GM18873 (cell line): ENCODE measurements at regions not wholly inside any gene's neighbourhood (a gene's known extent, or its start where the extent isn't known, plus 50 kb on each side); places are given as distances from the start of the nearest gene placed in this dataset.

Experiments
- ATAC-seq: cut with Tn5 transposase; IDR thresholded peaks from one replicate; pipeline ENCODE4 v1.9.1; 2021; ENCODE audit warnings: mild to moderate bottlenecking, moderate library complexity, moderate number of reproducible peaks; ENCODE audit not compliant: unreplicated experiment, low FRiP score

GRCh38 chr14:39957987-39958386 is 525.8 kb upstream of the FBXO33 start:
- ATAC-seq: no peak

- ATAC-seq: peak; percentile 83
Observed at GRCh38 chr14:39957290-39957689, 525.1 kb upstream of the FBXO33 start.

- no peak for ATAC-seq
Observed at GRCh38 chr14:39956372-39956771, 524.1 kb upstream of the FBXO33 start.

- ATAC-seq: no peak
Observed at GRCh38 chr14:39948235-39948634, 516.0 kb upstream of the FBXO33 start.

GRCh38 chr14:39946807-39947206 is 514.6 kb upstream of the FBXO33 start:
- no peak for ATAC-seq

GRCh38 chr14:39939023-39939422 is 506.8 kb upstream of the FBXO33 start:
- no peak for ATAC-seq

- ATAC-seq: peak; percentile 99
Observed at GRCh38 chr14:39912192-39913100, 480.2 kb upstream of the FBXO33 start.

GRCh38 chr14:39897657-39898056 is 465.4 kb upstream of the FBXO33 start:
- ATAC-seq: no peak

GRCh38 chr14:39890026-39890425 is 457.8 kb upstream of the FBXO33 start:
- ATAC-seq: no peak

- ATAC-seq: no peak
Observed at GRCh38 chr14:39884091-39884490, 451.9 kb upstream of the FBXO33 start.

GRCh38 chr14:39880965-39881364 is 448.7 kb upstream of the FBXO33 start:
- ATAC-seq: no peak

- no peak for ATAC-seq
Observed at GRCh38 chr14:39880106-39880695, 448.0 kb upstream of the FBXO33 start.

GRCh38 chr14:39877577-39878190 is 445.5 kb upstream of the FBXO33 start:
- ATAC-seq: no peak

- peak; percentile 34 for ATAC-seq
Observed at GRCh38 chr14:39876916-39877315, 444.7 kb upstream of the FBXO33 start.

- ATAC-seq: peak; percentile 45
Observed at GRCh38 chr14:39875028-39875427, 442.8 kb upstream of the FBXO33 start.

- no peak for ATAC-seq
Observed at GRCh38 chr14:39873791-39874190, 441.6 kb upstream of the FBXO33 start.

GRCh38 chr14:39868949-39869348 is 436.7 kb upstream of the FBXO33 start:
- ATAC-seq: no peak

- ATAC-seq: no peak
Observed at GRCh38 chr14:39868251-39868650, 436.0 kb upstream of the FBXO33 start.

- ATAC-seq: no peak
Observed at GRCh38 chr14:39863441-39863840, 431.2 kb upstream of the FBXO33 start.

- ATAC-seq: no peak
Observed at GRCh38 chr14:39861696-39862095, 429.5 kb upstream of the FBXO33 start.

GRCh38 chr14:39861229-39861600 is 429.0 kb upstream of the FBXO33 start:
- ATAC-seq: no peak
